ENCODE measurements at regions not wholly inside any gene's neighbourhood (a gene's known extent, or its start where the extent isn't known, plus 50 kb on each side); places are given as distances from the start of the nearest gene placed in this dataset.

DNA sequence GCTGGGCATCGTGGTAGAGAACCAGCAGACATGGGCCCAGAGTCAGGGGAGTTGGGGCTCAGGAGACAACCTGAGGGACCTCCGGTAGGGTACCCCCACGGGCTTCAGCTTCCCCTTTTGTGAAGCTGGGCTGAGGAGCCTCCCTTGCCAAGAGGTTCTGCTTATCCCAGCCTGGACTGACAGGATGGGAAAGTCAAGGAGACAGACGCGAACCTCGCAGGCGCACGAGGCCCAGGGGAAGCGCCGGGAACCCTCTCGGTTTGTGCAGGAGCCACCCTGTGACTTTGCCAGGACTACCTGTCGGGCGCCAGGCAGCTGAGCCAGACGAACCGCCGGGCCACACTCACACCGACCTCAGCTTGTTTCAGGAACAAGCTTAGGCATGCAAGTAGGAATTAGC lies 566.1 kb downstream of the BRD1 start:
- intact Hi-C loops (cut with DNase I), result no loop called here
- peak in 2 of 10 donors; percentile 9 to 45 for DNase-seq

DNA sequence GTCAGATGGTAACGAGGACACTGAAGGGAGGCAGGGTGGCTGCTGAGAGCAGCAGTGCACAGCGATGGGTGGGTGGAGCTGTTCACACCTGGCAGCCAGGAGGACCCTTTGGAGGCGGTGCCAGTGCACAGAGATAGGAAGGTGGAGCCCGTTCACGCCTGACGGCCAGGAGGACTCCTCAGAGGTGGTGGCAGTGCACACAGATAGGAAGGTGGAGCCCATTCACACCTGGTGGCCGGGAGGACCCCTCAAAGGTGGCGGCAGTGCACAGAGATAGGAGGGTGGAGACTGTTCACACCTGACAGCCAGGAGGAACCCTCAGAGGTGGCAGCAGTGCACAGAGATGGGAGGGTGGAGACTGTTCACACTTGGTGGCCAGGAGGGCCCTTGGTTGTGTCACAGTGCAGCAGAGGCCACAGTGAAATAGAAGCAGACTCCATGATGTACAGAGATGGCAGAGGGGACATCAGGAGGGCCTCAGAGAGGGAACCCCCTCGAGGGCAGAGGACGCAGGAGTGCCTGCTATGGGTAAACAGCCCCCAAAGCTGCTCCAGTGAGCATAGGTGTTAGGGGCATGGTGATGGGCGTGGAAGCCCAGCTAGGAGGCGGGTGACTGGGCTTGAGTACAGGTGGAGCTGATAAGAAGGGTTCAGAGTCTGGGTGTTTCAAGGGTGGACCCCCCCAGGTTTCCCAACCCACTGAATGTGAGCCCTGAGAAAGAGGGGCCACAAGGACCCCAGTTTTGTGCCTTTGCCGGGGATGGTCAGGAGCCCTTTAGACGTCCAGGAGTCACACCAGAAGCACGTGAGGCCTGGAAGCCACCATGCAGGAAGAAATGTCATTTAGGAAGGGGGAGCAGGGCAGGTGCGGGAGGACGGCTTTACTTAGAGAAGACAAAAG lies 566.7 kb downstream of the BRD1 start:
- DNase-seq, result peak in 3 of 10 donors; percentile 1 to 62 (median 26)
- intact Hi-C loops (cut with DNase I), result no loop called here

DNA sequence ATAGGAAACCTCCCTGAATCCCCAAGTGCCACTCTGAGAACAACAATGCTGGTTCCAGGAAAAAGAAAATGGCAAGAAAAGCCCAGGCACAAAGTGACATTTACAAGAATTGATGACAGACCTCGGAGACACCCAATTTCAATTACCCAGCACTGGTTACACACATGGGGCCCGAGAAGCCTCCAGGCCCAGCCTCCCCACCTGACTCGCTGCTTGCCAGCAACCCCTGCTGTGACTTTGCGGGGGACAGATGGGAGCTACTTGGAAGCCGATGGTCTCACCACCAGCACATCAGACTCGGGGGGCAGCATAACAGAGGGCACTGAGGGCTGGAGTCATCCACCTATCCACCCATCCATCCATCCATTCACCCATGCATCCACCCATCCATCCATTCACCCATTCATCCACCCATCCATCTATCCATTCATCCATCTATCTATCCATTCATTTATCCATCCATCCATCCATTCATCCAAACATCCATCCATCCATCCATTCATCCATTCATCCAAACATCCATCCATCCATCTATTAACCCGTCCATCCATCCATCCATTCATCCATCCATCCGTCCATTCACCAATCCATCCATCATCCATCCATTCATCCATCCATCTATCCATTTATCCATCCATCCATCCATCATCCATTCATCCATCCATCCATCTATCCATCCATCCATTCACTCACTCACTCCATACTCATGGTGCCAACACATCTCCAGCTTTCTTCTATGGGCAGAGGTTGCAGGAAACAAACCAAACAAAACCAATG lies 567.6 kb downstream of the BRD1 start:
- intact Hi-C loops (cut with DNase I), result no loop called here
- DNase-seq, result peak in 1 of 10 donors; percentile 39

DNA sequence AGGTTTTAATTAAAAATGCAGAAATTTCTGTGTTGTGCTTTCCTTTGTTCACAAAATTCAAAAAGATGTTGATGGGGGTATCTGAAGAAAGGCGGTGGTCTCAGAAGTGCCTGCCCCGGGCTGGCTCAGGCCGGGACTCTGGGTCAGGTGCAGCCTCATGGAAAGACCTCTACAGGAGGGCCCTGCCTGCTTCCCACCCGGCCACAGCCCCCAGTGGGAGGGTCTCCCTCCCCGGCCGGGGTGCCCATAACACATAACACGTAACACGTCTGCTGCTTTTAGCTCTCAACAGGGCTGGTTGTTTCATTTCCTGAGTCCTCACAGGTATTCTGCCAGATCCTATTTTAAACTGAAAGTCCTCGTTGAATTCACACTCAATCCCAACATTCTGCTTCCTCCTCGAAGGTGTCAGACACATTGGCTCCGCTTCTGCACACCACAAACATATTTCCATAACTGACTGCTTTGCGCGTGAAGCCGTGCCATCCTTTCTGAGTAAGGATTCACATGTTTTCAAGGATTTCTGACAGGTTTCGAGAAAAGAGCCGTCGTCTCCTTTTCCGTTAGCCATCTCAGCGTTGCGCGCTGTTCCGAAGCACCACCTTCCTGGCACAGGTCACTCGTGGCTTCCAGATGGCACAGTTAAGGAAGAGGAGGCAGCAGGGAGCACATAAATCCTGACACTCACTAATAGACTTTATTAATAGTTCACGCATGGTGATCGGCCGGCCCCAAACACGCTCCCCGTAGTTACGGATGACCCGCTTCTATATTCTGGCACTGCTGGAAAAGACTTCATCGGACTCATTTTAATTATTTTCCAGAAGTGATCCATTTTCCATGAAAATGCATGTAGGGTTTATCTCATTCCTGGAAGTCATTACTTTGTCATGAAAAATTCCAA lies 569.3 kb downstream of the BRD1 start:
- intact Hi-C loops (cut with DNase I), result no loop called here
- DNase-seq, result peak in 4 of 10 donors; percentile 13 to 65 (median 40)

DNA sequence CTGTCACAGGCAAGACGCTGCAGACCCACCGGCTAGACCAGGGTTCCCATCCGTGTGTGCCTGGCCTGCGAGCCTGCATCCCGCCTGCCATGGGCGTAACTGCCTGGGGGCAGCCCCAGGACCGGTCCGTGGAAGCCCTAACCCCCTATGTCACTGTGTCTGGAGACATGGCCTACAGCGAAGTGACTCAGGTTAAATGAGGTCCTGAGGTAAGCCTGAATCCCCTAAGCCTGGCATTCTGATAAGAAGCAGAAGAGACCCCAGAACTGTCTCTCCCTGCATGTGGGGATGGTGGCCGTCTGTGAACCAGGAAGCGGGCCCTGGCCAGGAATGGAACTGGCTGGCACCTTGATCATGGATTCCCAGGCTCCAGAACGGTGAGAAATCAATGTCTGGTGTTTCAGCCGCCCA lies 570.1 kb downstream of the BRD1 start:
- intact Hi-C loops (cut with DNase I), result no loop called here
- DNase-seq, result peak in 3 of 10 donors; percentile 11 to 52 (median 48)

DNA sequence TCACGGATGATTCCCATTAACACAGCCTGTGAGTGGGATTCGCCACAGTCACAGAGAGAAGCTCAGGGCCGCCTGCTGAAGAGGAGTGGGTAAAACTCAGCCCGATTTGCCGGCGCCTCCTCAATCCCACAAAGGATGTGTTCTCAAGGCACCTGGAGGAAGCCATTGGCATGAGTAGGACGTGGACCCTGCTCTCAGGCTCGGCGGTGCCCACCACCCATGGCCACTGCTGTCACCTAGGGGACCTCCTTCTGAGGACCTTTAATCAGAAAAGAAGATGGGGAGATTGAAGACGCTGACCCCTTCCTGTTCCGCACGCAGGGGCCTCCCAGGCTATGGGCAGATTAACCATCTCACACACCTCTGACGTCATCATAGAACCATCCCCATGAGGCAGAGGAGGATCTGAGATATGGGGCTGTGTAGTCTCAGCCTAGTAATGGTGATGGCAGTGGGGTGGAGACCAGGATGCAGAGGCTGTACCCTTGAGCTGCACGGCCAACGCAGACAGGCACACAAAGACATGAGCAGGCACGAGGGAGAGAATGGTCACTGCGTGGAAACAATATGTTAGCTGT lies 571.8 kb downstream of the BRD1 start:
- intact Hi-C loops (cut with DNase I), result no loop called here
- DNase-seq, result peak in 3 of 10 donors; percentile 11 to 50 (median 44)

DNA sequence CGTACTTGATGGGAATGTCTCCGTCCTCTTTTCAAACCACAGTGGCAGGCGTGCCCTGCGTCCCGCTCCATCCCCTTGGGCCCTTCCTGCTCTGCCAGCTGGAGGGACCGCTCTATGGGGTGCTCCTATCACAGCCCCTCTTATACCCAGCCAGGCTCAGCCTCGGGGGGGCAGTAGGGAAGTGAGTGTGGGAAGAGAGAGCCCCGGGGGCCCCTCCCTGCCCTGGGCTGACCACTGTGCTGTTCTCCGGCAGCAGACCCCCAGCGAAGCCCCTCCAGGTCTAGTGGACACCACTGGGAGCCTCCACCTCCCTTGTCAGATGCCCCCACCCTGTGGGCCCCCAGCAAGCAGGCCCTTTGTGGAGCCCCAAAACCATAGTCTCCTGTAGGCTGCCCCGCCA lies 572.5 kb downstream of the BRD1 start:
- intact Hi-C loops (cut with DNase I), result no loop called here
- DNase-seq, result peak in 3 of 10 donors; percentile 2 to 57 (median 45)

DNA sequence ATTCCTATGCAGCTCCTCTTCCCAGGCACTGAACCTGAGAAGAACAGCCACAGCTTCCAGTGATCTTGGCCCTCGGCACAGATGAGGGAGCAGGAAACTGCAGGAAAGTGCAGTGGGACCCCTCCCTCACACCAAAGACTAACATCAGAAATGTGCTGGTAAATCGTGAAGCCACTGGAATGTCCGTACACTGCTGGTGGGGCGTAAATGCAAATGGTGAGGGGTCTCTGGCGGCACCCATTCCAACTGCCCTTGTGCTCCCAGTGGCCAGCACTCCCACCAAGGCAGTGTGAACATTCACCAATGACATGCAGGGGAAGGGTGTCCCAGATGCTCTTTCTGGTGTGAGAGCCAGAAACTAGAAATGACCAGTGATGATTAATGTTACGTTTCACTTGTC lies 574.0 kb downstream of the BRD1 start:
- DNase-seq, result peak in 2 of 10 donors; percentile 9 to 52
- intact Hi-C loops (cut with DNase I), result no loop called here

DNA sequence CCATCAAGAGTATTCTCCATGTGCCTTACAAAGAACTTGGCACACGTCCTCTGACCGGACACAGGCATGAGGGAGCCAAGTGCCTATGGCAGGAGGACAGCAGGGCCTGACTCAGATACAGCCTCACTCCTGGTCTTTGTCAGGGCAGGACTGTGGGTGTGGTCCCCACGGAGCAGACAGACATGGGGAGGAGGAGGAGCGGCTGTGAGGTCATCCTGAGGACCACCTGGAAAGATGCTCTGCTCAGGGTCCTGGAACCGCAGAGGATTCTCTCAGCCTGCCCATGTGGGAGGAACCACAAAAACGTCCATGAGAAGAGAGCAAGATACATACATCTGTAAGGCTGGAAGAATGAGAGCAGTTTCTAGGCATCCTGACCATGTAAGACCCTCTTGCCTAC lies 576.3 kb downstream of the BRD1 start:
- intact Hi-C loops (cut with DNase I), result no loop called here
- peak in 2 of 10 donors; percentile 16 to 55 for DNase-seq

DNA sequence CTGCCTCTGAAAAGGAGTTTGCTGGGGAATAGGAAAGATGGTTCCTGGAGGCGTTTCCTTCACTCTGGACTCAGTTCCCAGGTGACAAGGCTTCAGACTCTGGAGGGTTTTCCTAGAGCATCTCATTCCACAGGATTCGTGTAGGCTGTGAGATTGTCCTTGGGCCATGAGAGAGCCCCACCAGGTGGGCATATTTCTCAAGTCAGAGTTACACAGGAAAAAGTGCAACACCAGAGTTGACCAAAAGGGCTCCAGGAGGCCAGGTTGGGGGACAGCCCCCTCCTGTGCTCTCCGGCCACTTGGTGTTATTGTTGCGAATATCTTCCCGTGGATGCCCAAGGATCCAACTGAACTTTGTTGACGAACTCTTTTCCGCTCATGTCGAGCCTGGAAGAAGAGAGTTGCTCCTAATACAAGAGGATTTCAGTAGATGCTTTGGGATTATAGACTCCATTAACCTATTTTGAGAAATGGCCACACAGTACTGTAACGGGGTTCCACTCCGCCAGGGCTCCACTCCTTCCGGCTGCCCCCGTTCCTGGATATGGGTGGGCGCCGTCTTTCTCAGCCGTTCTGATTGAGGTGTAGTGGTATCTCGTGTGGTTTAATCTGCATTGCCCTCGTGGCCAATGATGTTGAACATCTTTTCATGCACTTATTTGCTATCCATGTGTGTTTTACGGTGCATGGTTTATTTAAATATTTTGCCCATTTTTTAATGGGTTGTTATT lies 580.3 kb downstream of the BRD1 start:
- intact Hi-C loops (cut with DNase I), result no loop called here
- DNase-seq, result peak in 1 of 10 donors; percentile 40

DNA sequence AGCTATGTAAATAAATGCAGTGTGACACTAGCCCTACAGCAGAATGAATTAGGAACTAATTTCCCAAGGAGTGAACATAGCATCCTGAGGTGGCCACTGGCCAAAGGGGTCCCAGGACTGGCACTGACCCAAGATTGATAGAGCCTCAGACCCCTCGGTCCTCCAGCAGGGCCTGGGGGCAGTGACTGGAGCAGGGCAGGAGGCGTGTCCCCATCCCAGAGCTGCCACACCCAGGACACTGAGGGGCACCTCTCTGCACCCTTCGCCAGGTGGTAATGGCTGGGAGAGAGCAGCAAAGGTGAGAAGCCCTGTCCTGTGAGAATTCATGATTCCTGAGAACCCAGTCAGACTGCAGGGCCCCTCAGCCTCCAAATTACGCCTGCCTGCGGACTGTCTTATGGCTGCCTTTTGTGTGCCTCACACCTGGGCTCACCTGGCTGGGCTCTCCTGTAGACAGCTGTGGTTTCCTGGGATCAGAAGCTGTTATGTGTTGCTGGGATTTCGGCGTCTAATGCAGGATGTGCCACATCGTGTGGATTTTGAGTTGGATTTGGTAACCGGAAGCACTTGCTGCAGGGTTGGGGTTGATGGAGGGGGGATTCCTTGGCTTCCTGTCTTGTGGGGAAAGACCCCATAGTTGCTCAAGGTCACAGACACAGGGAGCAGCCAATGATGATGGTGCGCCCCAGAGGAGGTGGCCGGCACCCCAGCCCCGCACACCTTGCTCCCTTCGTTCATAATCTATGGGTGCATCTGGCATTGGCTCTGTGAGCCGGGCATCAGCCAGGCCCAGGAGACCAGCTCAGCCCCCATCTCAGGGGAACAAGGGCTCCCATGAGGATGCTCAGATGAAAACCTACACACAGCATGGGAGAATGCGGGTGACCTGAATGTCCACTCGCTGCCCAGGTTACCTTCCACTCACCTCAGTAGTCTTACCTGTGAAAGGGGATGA lies 582.9 kb downstream of the BRD1 start:
- intact Hi-C loops (cut with DNase I), result no loop called here
- DNase-seq, result peak in 2 of 10 donors; percentile 52 to 61

DNA sequence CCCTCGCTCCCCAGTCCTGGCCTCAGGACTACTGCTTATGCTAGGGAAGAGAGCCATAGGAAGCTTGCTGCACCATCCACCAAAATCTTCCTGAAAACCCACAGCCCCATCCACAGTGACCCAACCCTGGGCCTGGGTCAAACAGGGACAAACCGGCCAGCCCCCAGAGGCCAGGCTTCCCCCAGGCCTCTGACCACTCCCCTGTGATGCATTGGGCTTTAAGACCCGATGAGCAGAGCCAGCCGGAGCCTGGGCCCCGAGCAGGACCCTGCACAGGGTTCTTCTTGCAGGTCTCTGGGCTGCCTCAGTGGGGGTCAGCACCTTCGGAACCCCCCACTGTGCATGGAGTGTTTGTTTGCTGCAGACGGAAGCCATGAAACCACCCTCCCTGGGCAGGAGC lies 583.7 kb downstream of the BRD1 start:
- DNase-seq, result peak in 2 of 10 donors; percentile 22 to 67
- intact Hi-C loops (cut with DNase I), result no loop called here

DNA sequence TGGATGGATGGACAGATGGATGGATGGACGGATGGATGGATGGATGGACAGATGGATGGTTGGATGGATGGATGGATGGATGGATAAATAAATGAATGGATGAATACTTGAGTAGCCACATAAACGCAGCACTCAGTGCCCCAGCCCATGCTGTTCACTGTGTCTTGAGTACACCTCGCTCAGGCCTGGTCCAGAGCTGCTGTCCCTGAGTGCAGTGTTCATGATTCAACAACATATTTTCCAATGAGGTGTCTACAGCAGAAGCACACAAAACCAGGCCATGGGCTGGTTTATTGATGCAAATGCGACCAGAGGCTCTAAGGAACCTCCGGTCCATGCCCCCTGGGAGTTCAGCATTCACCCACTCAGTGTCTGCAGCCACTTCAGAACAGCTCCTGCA lies 584.3 kb downstream of the BRD1 start:
- intact Hi-C loops (cut with DNase I), result no loop called here
- peak in 1 of 10 donors; percentile 38 for DNase-seq

DNA sequence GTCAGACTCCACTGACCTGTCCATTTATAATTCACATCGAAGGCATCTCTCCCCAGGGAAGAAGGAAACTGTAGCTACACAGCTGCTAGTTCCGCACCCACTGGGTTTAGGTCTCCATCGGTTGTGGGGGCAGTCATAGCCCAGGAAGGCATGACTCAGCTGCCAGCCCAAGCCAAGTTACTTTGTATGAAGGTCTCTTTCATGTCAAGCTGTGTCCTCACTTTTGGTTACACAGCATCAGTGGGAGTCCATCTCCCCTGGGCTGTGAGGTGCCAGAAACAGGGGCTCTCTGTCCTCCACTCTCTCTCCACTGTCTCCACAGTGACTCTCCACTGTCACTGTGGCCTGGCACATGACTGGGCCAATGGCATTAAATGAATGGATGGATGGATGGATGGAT lies 585.2 kb downstream of the BRD1 start:
- peak in 1 of 10 donors; percentile 35 for DNase-seq
- intact Hi-C loops (cut with DNase I), result no loop called here

DNA sequence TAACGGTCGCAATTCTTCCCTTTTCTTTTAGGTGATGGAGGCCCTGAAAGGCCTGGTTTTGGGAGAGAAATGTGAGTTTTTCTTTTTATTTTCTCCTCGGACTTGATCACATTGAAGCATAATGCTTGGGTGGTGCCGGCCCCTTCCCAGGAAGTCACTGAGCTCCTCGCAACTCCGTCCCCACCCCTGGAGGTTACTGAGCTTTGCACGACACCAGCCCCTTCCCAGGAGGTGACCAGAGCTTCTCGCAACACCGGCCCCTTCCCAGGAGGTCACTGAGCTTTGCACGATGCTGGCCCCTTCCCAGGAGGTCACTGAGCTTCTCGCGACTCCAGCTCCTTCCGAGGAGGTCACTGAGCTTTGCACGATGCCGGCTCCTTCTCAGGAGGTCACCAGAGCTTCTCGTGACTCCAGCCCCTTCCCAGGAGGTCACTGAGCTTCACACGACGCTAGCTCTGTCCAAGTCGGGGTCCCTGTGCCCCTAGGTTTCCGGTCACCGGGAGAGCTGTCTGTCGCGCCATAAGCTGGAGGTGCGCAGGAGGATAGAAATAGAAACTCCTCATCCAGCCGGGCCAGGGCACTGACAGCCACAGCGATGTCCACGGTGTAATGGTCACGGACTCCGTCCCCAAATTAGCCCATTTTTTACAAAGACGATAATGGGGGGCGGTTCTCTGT lies 586.4 kb downstream of the BRD1 start:
- intact Hi-C loops (cut with DNase I), result no loop called here
- peak in 2 of 10 donors; percentile 48 to 68 for DNase-seq

DNA sequence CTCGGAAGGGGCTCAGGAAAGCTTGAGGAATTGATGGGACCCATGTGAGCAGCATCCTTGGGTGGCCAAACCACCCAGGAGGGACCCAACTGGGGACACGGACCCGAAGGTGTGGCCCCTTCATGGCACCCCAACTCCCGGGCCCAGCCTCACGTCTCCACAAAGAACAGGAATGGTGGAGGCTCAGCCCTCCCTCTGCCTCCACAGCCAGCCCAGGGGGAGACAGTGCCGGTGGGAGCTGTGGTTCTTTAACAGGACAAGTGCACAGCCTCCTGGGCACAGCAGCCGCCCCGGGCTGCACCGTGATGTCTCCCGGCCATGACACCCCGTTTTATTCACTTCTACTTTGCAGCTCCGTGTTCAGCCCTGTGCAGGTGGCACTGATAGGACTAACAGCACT lies 587.2 kb downstream of the BRD1 start:
- peak in 1 of 10 donors; percentile 72 for DNase-seq
- intact Hi-C loops (cut with DNase I), result no loop called here

DNA sequence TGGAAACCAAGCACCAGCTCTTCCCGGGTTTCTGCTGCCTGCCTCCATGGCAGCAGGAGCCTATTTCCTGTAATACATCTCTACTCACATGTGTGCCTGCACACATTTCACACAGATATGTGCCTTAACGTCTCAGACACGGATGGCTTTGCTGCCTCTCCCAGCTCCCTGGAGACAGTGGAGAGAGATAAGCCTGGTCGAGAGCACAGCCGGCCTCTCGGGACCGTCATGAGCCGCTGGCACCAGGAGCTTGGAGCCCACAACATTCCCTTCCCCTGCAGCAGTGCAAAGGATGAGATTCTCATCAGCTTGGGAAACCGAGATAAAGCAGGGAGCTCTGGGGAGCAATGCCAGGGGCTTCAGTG lies 587.7 kb downstream of the BRD1 start:
- peak in 1 of 10 donors; percentile 61 for DNase-seq

More for the DNA sequence above, 587.7 kb downstream of the BRD1 start:
- intact Hi-C loops (cut with DNase I), result no loop called here

Measured in posterior cingulate gyrus (tissue), 11 donors.